DOHH2 (cell line): ENCODE measurements at regions not wholly inside any gene's neighbourhood (a gene's known extent, or its start where the extent isn't known, plus 50 kb on each side); places are given as distances from the start of the nearest gene placed in this dataset.

Experiments used
- H3F3A ChIP-seq: fragments of 200-600 bp; sonication (generic), shearing (Covaris generic); 2 replicates; pipeline ENCODE4 v1.6.0; 2016; ENCODE audit warnings: antibody characterized with exemption, mild to moderate bottlenecking; ENCODE audit not compliant: control insufficient read depth, insufficient read depth
- H3K27ac ChIP-seq: fragments of 200-600 bp; sonication (generic); 2 replicates; pipeline ENCODE4 v1.5.1; 2014; ENCODE audit warnings: low read depth, mild to moderate bottlenecking, low read length, moderate library complexity
- H3K27me3 ChIP-seq: fragments of 200-600 bp; sonication (generic); 2 replicates; pipeline ENCODE4 v1.6.1; 2014; ENCODE audit warnings: mild to moderate bottlenecking, low read length, mixed read lengths; ENCODE audit not compliant: control insufficient read depth
- H3K36me3 ChIP-seq: fragments of 200-600 bp; sonication (generic); 2 replicates; pipeline ENCODE4 v1.6.1; 2014; ENCODE audit warnings: mild to moderate bottlenecking, low read length, moderate library complexity, mixed read lengths; ENCODE audit not compliant: control insufficient read depth
- H3K4me1 ChIP-seq: fragments of 200-600 bp; sonication (generic); 2 replicates; pipeline ENCODE4 v1.6.1; 2014; ENCODE audit warnings: mild to moderate bottlenecking, low read length, mixed read lengths; ENCODE audit not compliant: control insufficient read depth
- H3K4me2 ChIP-seq: fragments of 200-600 bp; sonication (generic); 2 replicates; pipeline ENCODE4 v1.6.0; 2014; ENCODE audit warnings: mild to moderate bottlenecking, low read length, moderate library complexity
- H3K4me3 ChIP-seq: fragments of 200-600 bp; sonication (generic); 2 replicates; pipeline ENCODE4 v1.5.1; 2014; ENCODE audit warnings: mild to moderate bottlenecking, low read length, mixed read lengths
- H3K79me2 ChIP-seq: fragments of 200-600 bp; sonication (generic); 2 replicates; pipeline ENCODE4 v1.6.1; 2014; ENCODE audit warnings: mild to moderate bottlenecking, low read length, mixed read lengths; ENCODE audit not compliant: control insufficient read depth
- H3K9me2 ChIP-seq: fragments of 200-600 bp; sonication (generic); replicated peaks from 2 replicates; pipeline ENCODE4 v1.6.1; 2014; ENCODE audit warnings: mild to moderate bottlenecking, low read length, mixed read lengths; ENCODE audit not compliant: control insufficient read depth
- H3K9me3 ChIP-seq: fragments of 200-600 bp; sonication (generic); 2 replicates; pipeline ENCODE4 v1.6.1; 2014; ENCODE audit warnings: antibody characterized with exemption, low read length, mixed read lengths; ENCODE audit not compliant: control insufficient read depth, insufficient read depth
- H4K20me1 ChIP-seq: fragments of 200-600 bp; sonication (generic); 2 replicates; pipeline ENCODE4 v1.6.0; 2014; ENCODE audit warnings: low read depth, mild to moderate bottlenecking, antibody characterized with exemption, low read length, moderate library complexity; ENCODE audit not compliant: control insufficient read depth, insufficient read depth
- EZH2phosphoT487 ChIP-seq: fragments of 200-600 bp; sonication (generic); IDR thresholded peaks from 2 replicates; pipeline ENCODE4 v1.6.1; 2017; ENCODE audit warnings: borderline replicate concordance, mild to moderate bottlenecking, antibody characterized with exemption, low read length, moderate library complexity, mixed read lengths
- TF ChIP-seq, protein P1 (sequence below): fragments of 200-600 bp; sonication (generic); IDR thresholded peaks from one replicate; pipeline ENCODE4 v1.5.1; 2014; ENCODE audit warnings: antibody characterized with exemption, mild to moderate bottlenecking, low read depth, low read length; ENCODE audit not compliant: poor library complexity, severe bottlenecking

DNA sequence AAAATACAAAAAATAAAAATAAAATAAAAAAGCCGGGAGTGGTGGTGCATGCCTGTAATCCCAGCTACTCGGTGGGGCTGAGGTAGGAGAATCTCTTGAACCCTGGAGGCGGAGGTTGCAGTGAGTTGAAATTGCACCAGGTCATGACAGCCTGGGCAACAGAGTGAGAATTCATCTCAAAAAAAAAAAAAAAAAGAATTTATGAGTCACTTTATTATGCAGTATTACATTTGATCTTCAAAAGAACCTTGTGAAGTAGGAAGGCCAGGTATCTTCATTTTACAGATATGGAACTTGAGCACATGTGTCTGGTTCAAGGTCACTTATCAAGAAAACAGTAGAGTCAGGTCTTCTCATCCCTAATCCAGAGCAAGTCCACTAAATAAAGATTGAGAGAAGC lies 459.4 kb upstream of the HNRNPA3 start:
- H3K9me3 ChIP-seq, result no peaks in the 10 kb centered on the region
- no peaks in the 10 kb centered on the region for H3K27me3 ChIP-seq
- H3F3A ChIP-seq, result no peaks in the 10 kb centered on the region
- H3K4me3 ChIP-seq, result no peak overlapping the region
- no peaks in the 10 kb centered on the region for H3K36me3 ChIP-seq
- no peaks in the 10 kb centered on the region for H4K20me1 ChIP-seq
- H3K4me2 ChIP-seq, result no peak overlapping the region
- H3K79me2 ChIP-seq, result no peaks in the 10 kb centered on the region
- H3K4me1 ChIP-seq, result no peaks in the 10 kb centered on the region
- no peak overlapping the region for H3K27ac ChIP-seq
- no peak for TF ChIP-seq EZH2phosphoT487
- TF ChIP-seq, protein P1, sequence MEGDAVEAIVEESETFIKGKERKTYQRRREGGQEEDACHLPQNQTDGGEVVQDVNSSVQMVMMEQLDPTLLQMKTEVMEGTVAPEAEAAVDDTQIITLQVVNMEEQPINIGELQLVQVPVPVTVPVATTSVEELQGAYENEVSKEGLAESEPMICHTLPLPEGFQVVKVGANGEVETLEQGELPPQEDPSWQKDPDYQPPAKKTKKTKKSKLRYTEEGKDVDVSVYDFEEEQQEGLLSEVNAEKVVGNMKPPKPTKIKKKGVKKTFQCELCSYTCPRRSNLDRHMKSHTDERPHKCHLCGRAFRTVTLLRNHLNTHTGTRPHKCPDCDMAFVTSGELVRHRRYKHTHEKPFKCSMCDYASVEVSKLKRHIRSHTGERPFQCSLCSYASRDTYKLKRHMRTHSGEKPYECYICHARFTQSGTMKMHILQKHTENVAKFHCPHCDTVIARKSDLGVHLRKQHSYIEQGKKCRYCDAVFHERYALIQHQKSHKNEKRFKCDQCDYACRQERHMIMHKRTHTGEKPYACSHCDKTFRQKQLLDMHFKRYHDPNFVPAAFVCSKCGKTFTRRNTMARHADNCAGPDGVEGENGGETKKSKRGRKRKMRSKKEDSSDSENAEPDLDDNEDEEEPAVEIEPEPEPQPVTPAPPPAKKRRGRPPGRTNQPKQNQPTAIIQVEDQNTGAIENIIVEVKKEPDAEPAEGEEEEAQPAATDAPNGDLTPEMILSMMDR, result no peak
- H3K9me2 ChIP-seq, result no peaks in the 10 kb centered on the region

DNA sequence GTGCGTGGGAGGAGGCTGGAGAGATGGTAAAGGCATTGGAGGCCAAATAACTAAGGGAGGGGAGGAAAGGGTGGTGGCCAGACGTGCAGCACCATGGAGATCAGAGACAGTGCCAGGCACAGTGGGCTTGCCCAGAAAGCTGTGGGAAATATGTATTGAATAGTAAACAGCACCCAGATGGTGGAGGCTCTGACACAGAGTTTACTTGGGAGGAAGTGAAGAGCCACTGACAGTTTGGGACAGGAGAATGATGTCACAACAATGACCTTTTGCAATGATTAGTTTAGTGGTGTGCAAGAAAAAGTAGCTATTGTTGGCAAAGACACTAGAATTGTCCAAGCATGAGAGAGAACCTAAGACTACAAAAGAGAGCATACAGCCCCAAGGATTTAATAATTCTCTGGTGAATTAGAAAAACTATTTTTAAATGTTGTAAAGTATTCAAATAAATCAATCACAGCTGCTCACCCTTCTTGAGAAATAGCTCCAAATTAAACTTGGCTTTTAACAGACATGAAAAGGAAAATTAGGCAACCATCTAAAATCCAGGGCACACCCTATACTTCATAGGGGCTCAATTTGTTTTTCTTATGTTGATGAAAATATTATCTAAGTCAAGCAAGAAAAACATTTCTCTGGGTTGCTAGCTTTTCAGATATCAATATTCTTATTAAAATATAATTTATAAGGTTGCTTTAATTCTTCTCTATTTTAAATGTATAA lies 458.7 kb upstream of the HNRNPA3 start:
- H4K20me1 ChIP-seq, result no peaks in the 10 kb centered on the region
- no peaks in the 10 kb centered on the region for H3K79me2 ChIP-seq
- no peak overlapping the region for H3K27ac ChIP-seq
- H3F3A ChIP-seq, result no peaks in the 10 kb centered on the region
- no peaks in the 10 kb centered on the region for H3K9me3 ChIP-seq
- H3K9me2 ChIP-seq, result no peaks in the 10 kb centered on the region
- H3K4me1 ChIP-seq, result no peaks in the 10 kb centered on the region
- no peak overlapping the region for H3K4me2 ChIP-seq
- no peaks in the 10 kb centered on the region for H3K36me3 ChIP-seq
- TF ChIP-seq, protein P1, result no peak
- TF ChIP-seq EZH2phosphoT487, result no peak
- no peaks in the 10 kb centered on the region for H3K27me3 ChIP-seq
- H3K4me3 ChIP-seq, result no peak overlapping the region

DNA sequence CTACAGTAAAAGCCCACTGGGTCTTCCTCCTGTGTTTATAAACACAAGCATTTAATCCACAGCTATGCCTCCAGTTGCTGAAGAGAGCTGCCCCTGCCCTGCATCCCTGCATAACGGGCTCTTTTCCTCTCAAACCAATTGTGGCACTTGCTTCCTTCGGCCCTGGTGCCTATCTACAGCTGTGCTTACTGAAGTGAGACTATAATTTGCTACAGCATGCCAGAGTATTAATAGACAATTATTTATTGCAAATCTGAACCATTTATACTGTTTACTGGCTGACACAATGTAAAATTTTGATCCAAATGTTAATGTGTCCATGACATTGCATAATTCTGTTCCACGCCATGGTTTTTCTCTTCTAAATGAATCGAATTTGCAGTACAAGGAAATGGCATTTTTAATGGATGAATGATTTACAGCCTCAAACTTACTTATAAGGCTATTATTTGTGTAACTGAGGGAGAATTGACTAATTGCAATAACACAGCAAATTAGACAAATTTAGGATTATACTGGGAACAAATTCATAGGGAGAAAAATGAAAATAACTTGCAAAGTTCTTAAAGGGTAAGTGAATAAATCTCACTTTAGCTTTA lies 457.0 kb upstream of the HNRNPA3 start:
- H3K27ac ChIP-seq, result no peak overlapping the region
- H3K4me2 ChIP-seq, result no peak overlapping the region
- H3K9me2 ChIP-seq, result no peaks in the 10 kb centered on the region
- TF ChIP-seq, protein P1, result no peak
- no peak for TF ChIP-seq EZH2phosphoT487
- no peak overlapping the region for H3K4me3 ChIP-seq
- no peaks in the 10 kb centered on the region for H3K36me3 ChIP-seq
- no peaks in the 10 kb centered on the region for H3K4me1 ChIP-seq
- no peaks in the 10 kb centered on the region for H3F3A ChIP-seq
- H3K27me3 ChIP-seq, result no peaks in the 10 kb centered on the region
- H3K9me3 ChIP-seq, result no peaks in the 10 kb centered on the region
- H3K79me2 ChIP-seq, result no peaks in the 10 kb centered on the region
- H4K20me1 ChIP-seq, result no peaks in the 10 kb centered on the region
